22Rv1 (cell line): ENCODE measurements at regions not wholly inside any gene's neighbourhood (a gene's known extent, or its start where the extent isn't known, plus 50 kb on each side); places are given as distances from the start of the nearest gene placed in this dataset.
"Not testable (repeated sequence)": the region's sequence is repeated elsewhere in the genome, so short reads cannot be mapped to it uniquely, and the experiment has no call there.

Experiments used
- H3K27ac ChIP-seq: fragments of 450-650 bp; 2 replicates; pipeline ENCODE4 v1.5.1; 2017
- ZFX ChIP-seq: fragments of 450-650 bp; IDR thresholded peaks from 2 replicates; pipeline ENCODE4 v1.6.1; 2017; ENCODE audit warnings: antibody characterized with exemption, borderline replicate concordance
- TF ChIP-seq, protein P1 (sequence below): fragments of 450-650 bp; IDR thresholded peaks from 2 replicates; pipeline ENCODE4 v1.5.1; 2017; ENCODE audit warnings: mild to moderate bottlenecking

- H3K27ac ChIP-seq = no peak overlapping the region
- no peak for TF ChIP-seq ZFX
- TF ChIP-seq, protein P1, sequence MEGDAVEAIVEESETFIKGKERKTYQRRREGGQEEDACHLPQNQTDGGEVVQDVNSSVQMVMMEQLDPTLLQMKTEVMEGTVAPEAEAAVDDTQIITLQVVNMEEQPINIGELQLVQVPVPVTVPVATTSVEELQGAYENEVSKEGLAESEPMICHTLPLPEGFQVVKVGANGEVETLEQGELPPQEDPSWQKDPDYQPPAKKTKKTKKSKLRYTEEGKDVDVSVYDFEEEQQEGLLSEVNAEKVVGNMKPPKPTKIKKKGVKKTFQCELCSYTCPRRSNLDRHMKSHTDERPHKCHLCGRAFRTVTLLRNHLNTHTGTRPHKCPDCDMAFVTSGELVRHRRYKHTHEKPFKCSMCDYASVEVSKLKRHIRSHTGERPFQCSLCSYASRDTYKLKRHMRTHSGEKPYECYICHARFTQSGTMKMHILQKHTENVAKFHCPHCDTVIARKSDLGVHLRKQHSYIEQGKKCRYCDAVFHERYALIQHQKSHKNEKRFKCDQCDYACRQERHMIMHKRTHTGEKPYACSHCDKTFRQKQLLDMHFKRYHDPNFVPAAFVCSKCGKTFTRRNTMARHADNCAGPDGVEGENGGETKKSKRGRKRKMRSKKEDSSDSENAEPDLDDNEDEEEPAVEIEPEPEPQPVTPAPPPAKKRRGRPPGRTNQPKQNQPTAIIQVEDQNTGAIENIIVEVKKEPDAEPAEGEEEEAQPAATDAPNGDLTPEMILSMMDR = no peak
These were observed 139.5 kb upstream of the SMYD2 start for GRCh38 chr1:214141486-214141885.

- no peak overlapping the region for H3K27ac ChIP-seq
- TF ChIP-seq, protein P1 = no peak
- no peak for TF ChIP-seq ZFX
These were observed 137.7 kb upstream of the SMYD2 start for GRCh38 chr1:214143006-214143992.

- H3K27ac ChIP-seq = not testable (repeated sequence)
These were observed 136.4 kb upstream of the SMYD2 start for GRCh38 chr1:214144521-214144920.

- no peak for TF ChIP-seq ZFX
- TF ChIP-seq, protein P1 = no peak
- no peak overlapping the region for H3K27ac ChIP-seq
These were observed 134.4 kb upstream of the SMYD2 start for GRCh38 chr1:214146523-214146922.

- no peak for TF ChIP-seq ZFX
- TF ChIP-seq, protein P1 = no peak
- H3K27ac ChIP-seq = no peak overlapping the region
These were observed 126.2 kb upstream of the SMYD2 start for GRCh38 chr1:214154596-214155292.

GRCh38 chr1:214155987-214156625 lies 124.9 kb upstream of the SMYD2 start:
- no peak for TF ChIP-seq ZFX
- TF ChIP-seq, protein P1 = no peak
- no peak overlapping the region for H3K27ac ChIP-seq

- no peak for TF ChIP-seq ZFX
- TF ChIP-seq, protein P1 = no peak
- no peak overlapping the region for H3K27ac ChIP-seq
These were observed 116.8 kb upstream of the SMYD2 start for GRCh38 chr1:214164173-214164572.
